ENCODE measurements at regions not wholly inside any gene's neighbourhood (a gene's known extent, or its start where the extent isn't known, plus 50 kb on each side); places are given as distances from the start of the nearest gene placed in this dataset.

- H3K4me3 ChIP-seq (ENCODE audit: low read length) = no peak overlapping the region
- H3K27me3 ChIP-seq (ENCODE audit: low read depth, low read length) = no peaks in the 10 kb centered on the region
- no peak overlapping the region for H3K9ac ChIP-seq (ENCODE audit: low read length)
- H3K79me2 ChIP-seq (ENCODE audit: low read length) = no peaks in the 10 kb centered on the region
- peaks cover 49% of the 10 kb centered on the region for H3K4me1 ChIP-seq (ENCODE audit: low read length)
- peaks cover 7% of the 10 kb centered on the region for H3K9me3 ChIP-seq (ENCODE audit: insufficient read depth, low read length)
- H4K20me1 ChIP-seq (ENCODE audit: insufficient read depth, low read length) = no peaks in the 10 kb centered on the region
- no peak overlapping the region for H2AFZ ChIP-seq (ENCODE audit: low read depth, low read length)
- H3K36me3 ChIP-seq (replicated peaks; ENCODE audit: low read depth, low read length) = peaks cover 35% of the 10 kb centered on the region
- no peak overlapping the region for H3K4me2 ChIP-seq (ENCODE audit: low read length)
- H3K27ac ChIP-seq (ENCODE audit: low read length) = no peak overlapping the region
- TF ChIP-seq EZH2phosphoT487 (IDR thresholded peaks at IDR 0.05; ENCODE audit: low read depth) = no peak
- TF ChIP-seq, protein P1, sequence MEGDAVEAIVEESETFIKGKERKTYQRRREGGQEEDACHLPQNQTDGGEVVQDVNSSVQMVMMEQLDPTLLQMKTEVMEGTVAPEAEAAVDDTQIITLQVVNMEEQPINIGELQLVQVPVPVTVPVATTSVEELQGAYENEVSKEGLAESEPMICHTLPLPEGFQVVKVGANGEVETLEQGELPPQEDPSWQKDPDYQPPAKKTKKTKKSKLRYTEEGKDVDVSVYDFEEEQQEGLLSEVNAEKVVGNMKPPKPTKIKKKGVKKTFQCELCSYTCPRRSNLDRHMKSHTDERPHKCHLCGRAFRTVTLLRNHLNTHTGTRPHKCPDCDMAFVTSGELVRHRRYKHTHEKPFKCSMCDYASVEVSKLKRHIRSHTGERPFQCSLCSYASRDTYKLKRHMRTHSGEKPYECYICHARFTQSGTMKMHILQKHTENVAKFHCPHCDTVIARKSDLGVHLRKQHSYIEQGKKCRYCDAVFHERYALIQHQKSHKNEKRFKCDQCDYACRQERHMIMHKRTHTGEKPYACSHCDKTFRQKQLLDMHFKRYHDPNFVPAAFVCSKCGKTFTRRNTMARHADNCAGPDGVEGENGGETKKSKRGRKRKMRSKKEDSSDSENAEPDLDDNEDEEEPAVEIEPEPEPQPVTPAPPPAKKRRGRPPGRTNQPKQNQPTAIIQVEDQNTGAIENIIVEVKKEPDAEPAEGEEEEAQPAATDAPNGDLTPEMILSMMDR (IDR thresholded peaks at IDR 0.05; ENCODE audit: low read depth, low read length) = no peak
Measured at GRCh38 chr5:82822634-82822927, 254.6 kb downstream of the TMEM167A start.

DNA sequence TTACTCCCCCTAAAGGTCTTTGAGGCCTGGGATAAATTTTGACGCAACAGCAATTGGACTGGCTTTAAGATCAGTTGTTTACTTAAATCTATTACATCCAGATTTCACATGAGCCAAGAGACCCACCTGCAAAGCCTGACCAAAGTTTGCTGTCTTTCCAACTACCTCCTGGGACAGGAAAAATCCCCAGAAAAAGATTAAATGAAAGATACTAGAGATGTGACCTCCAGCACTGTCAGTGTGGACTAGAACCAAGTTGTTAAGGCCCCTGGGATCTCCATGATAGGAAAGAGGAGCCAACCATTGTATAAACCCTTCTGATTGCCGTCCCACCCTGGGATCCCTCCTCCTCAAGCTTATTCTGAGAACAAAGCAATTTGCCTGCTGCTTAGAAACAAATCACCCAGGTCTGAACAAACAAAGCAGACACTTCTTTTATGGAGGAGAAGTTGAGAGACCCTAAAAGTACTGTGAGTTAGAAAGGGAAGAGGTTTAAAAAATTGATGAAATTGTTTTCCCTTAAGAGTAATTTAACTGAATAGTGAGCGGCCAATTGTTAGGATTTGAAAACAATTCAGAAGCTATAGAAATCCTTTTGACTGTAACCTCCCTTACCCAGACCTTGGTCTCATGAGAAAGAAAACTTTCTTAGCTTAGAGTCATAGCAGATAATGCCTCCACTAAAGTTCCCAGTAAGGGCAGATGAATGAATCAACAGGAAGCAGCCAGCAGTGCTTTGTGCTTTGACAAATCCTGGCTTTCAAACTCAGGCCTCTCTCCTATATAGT, 255.2 kb downstream of the TMEM167A start:
- H3K4me2 ChIP-seq (ENCODE audit: low read length) = no peak overlapping the region
- H3K9ac ChIP-seq (ENCODE audit: low read length) = no peak overlapping the region
- TF ChIP-seq, protein P1 (IDR thresholded peaks at IDR 0.05; ENCODE audit: low read depth, low read length) = no peak
- no peak for TF ChIP-seq EZH2phosphoT487 (IDR thresholded peaks at IDR 0.05; ENCODE audit: low read depth)
- no peak overlapping the region; the same call in 1 of the 2 replicates for H3K27ac ChIP-seq (ENCODE audit: low read length)
- H3K9me3 ChIP-seq (ENCODE audit: insufficient read depth, low read length) = peaks cover 7% of the 10 kb centered on the region
- no peaks in the 10 kb centered on the region for H3K27me3 ChIP-seq (ENCODE audit: low read depth, low read length)
- H3K79me2 ChIP-seq (ENCODE audit: low read length) = no peaks in the 10 kb centered on the region
- no peak overlapping the region for H2AFZ ChIP-seq (ENCODE audit: low read depth, low read length)
- no peaks in the 10 kb centered on the region for H4K20me1 ChIP-seq (ENCODE audit: insufficient read depth, low read length)
- peaks cover 54% of the 10 kb centered on the region for H3K4me1 ChIP-seq (ENCODE audit: low read length)
- H3K4me3 ChIP-seq (ENCODE audit: low read length) = no peak overlapping the region
- peaks cover 37% of the 10 kb centered on the region for H3K36me3 ChIP-seq (replicated peaks; ENCODE audit: low read depth, low read length)

- H3K4me2 ChIP-seq (ENCODE audit: low read length) = peak overlapping the region; percentile 15; the same call in 1 of the 2 replicates
Measured at GRCh38 chr5:82820961-82821845, 256.0 kb downstream of the TMEM167A start.

More at GRCh38 chr5:82820961-82821845, 256.0 kb downstream of the TMEM167A start:
- Histone ChIP-seq H3K79me2 (ENCODE audit: low read length) (no peaks in the 10 kb centered on the region), H3K27ac (ENCODE audit: low read length) (peak overlapping the region; percentile 98), H3K9ac (ENCODE audit: low read length) (peak overlapping the region; percentile 7; the same call in 1 of the 2 replicates), H3K9me3 (ENCODE audit: insufficient read depth, low read length) (peaks cover 7% of the 10 kb centered on the region), H3K36me3 (replicated peaks; ENCODE audit: low read depth, low read length) (peaks cover 42% of the 10 kb centered on the region), H3K4me3 (ENCODE audit: low read length) (0 out of 2 replicates have a peak overlapping the region, but pooled peaks have one; percentile 1), H2AFZ (ENCODE audit: low read depth, low read length) (0 out of 2 replicates have a peak overlapping the region, but pooled peaks have one; percentile 36), H4K20me1 (ENCODE audit: insufficient read depth, low read length) (no peaks in the 10 kb centered on the region), H3K4me1 (ENCODE audit: low read length) (peaks cover 61% of the 10 kb centered on the region), H3K27me3 (ENCODE audit: low read depth, low read length) (no peaks in the 10 kb centered on the region)
- TF ChIP-seq, protein P1 (IDR thresholded peaks at IDR 0.05; ENCODE audit: low read depth, low read length) = no peak
- TF ChIP-seq EZH2phosphoT487 (IDR thresholded peaks at IDR 0.05; ENCODE audit: low read depth) = no peak
